Smooth muscle cell (in vitro differentiated cells): ENCODE measurements at regions not wholly inside any gene's neighbourhood (a gene's known extent, or its start where the extent isn't known, plus 50 kb on each side); places are given as distances from the start of the nearest gene placed in this dataset.
"Not testable (repeated sequence)": the region's sequence is repeated elsewhere in the genome, so short reads cannot be mapped to it uniquely, and the experiment has no call there.

Experiments used
- DNase-seq: peaks from one replicate; lab custom pipeline; 2025; ENCODE audit not compliant: unreplicated experiment; lab: John Stamatoyannopoulos, UW
- H2AFZ ChIP-seq: fragments of 200-600 bp; sonication (generic); 2 replicates; pipeline ENCODE4 v1.6.0; 2016; ENCODE audit warnings: antibody characterized with exemption, low read depth, mild to moderate bottlenecking
- H3F3A ChIP-seq: fragments of 200-600 bp; sonication (generic); 2 replicates; pipeline ENCODE4 v1.6.0; 2017; ENCODE audit warnings: antibody characterized with exemption, low read depth
- H3K27ac ChIP-seq: fragments of 200-600 bp; sonication (generic); 2 replicates; pipeline ENCODE4 v1.5.1; 2016; ENCODE audit warnings: low read depth, mild to moderate bottlenecking
- H3K27me3 ChIP-seq: fragments of 200-600 bp; sonication (generic); 2 replicates; pipeline ENCODE4 v1.6.1; 2016; ENCODE audit warnings: low read depth, mild to moderate bottlenecking
- H3K36me3 ChIP-seq: fragments of 200-600 bp; sonication (generic); 2 replicates; pipeline ENCODE4 v1.5.1; 2016; ENCODE audit warnings: low read depth
- H3K4me1 ChIP-seq: fragments of 200-600 bp; sonication (generic); 2 replicates; pipeline ENCODE4 v1.5.1; 2016; ENCODE audit warnings: low read depth
- H3K4me2 ChIP-seq: fragments of 200-600 bp; sonication (generic); 2 replicates; pipeline ENCODE4 v1.6.0; 2016; ENCODE audit warnings: mild to moderate bottlenecking
- H3K4me3 ChIP-seq: fragments of 200-600 bp; sonication (generic); 2 replicates; pipeline ENCODE4 v1.5.1; 2016; ENCODE audit warnings: mild to moderate bottlenecking
- H3K79me2 ChIP-seq: fragments of 200-600 bp; sonication (generic); 2 replicates; pipeline ENCODE4 v1.6.0; 2016; ENCODE audit warnings: low read depth, mild to moderate bottlenecking
- H3K9ac ChIP-seq: fragments of 200-600 bp; sonication (generic); 2 replicates; pipeline ENCODE4 v1.6.0; 2016; ENCODE audit warnings: low read depth
- H3K9me3 ChIP-seq: fragments of 200-600 bp; sonication (generic); replicated peaks from 2 replicates; pipeline ENCODE4 v1.5.1; 2016; ENCODE audit warnings: low read depth
- H4K20me1 ChIP-seq: fragments of 200-600 bp; sonication (generic); 2 replicates; pipeline ENCODE4 v1.6.0; 2016; ENCODE audit warnings: low read depth
- CTCF ChIP-seq: fragments of 200-600 bp; sonication (generic); IDR thresholded peaks from 2 replicates; pipeline ENCODE4 v1.5.1; 2017; ENCODE audit warnings: borderline replicate concordance, mild to moderate bottlenecking, antibody characterized with exemption; ENCODE audit not compliant: insufficient read depth, poor library complexity, severe bottlenecking
- WGBS: methylation state at CpG from one replicate; pipeline ENCODE4 v1.1.7; 2016; ENCODE audit warnings: low lambda C conversion rate; 5-methylcytosine and 5-hydroxymethylcytosine counted together

GRCh38 chr1:200290010-200290685 is 119.7 kb downstream of the ZNF281 start:
- Histone ChIP-seq H3K36me3 (no peaks in the 10 kb centered on the region), H2AFZ (no peak overlapping the region), H3F3A (no peaks in the 10 kb centered on the region), H3K4me3 (no peak overlapping the region), H3K4me1 (no peaks in the 10 kb centered on the region), H3K4me2 (no peak overlapping the region), H3K9ac (no peak overlapping the region), H3K27me3 (no peaks in the 10 kb centered on the region), H3K79me2 (no peaks in the 10 kb centered on the region), H3K9me3 (no peaks in the 10 kb centered on the region), H4K20me1 (no peaks in the 10 kb centered on the region), H3K27ac (no peak overlapping the region)
- TF ChIP-seq CTCF, result no peak
- 60% methylated on average over 5 of the region's 5 CpGs for WGBS
- DNase-seq, result no peak

GRCh38 chr1:200288226-200288625 is 121.6 kb downstream of the ZNF281 start:
- Histone ChIP-seq H3K4me2 (no peak overlapping the region), H4K20me1 (no peaks in the 10 kb centered on the region), H3K79me2 (no peaks in the 10 kb centered on the region), H3K27ac (no peak overlapping the region), H3K9ac (no peak overlapping the region), H3K4me1 (no peaks in the 10 kb centered on the region), H3K27me3 (no peaks in the 10 kb centered on the region), H2AFZ (no peak overlapping the region), H3K9me3 (no peaks in the 10 kb centered on the region), H3F3A (no peaks in the 10 kb centered on the region), H3K4me3 (no peak overlapping the region), H3K36me3 (no peaks in the 10 kb centered on the region)
- no peak for DNase-seq
- 93% methylated on average over 5 of the region's 5 CpGs for WGBS
- no peak for TF ChIP-seq CTCF

GRCh38 chr1:200284236-200284635 is 125.6 kb downstream of the ZNF281 start:
- H3K9ac ChIP-seq, H3K4me3 ChIP-seq, H3K79me2 ChIP-seq, DNase-seq, H4K20me1 ChIP-seq, H3K9me3 ChIP-seq, H3K27ac ChIP-seq, H3F3A ChIP-seq, H3K4me1 ChIP-seq, H3K36me3 ChIP-seq, H2AFZ ChIP-seq, H3K27me3 ChIP-seq, H3K4me2 ChIP-seq: not testable (repeated sequence)
- 96% methylated on average over 5 of the region's 5 CpGs for whole genome bisulfite sequencing

- Histone ChIP-seq H3K79me2 (no peaks in the 10 kb centered on the region), H3F3A (no peaks in the 10 kb centered on the region), H4K20me1 (no peaks in the 10 kb centered on the region), H3K9me3 (no peaks in the 10 kb centered on the region), H3K4me2 (no peak overlapping the region), H3K27ac (no peak overlapping the region), H3K9ac (no peak overlapping the region), H3K36me3 (no peaks in the 10 kb centered on the region), H3K4me1 (no peaks in the 10 kb centered on the region), H3K4me3 (no peak overlapping the region), H2AFZ (no peak overlapping the region), H3K27me3 (no peaks in the 10 kb centered on the region)
- no peak for TF ChIP-seq CTCF
- 90% methylated on average over 9 of the region's 9 CpGs for WGBS
- DNase-seq, result no peak
Measured at GRCh38 chr1:200282497-200283122, 127.2 kb downstream of the ZNF281 start.
